ENCODE measurements at regions not wholly inside any gene's neighbourhood (a gene's known extent, or its start where the extent isn't known, plus 50 kb on each side); places are given as distances from the start of the nearest gene placed in this dataset.

DNA sequence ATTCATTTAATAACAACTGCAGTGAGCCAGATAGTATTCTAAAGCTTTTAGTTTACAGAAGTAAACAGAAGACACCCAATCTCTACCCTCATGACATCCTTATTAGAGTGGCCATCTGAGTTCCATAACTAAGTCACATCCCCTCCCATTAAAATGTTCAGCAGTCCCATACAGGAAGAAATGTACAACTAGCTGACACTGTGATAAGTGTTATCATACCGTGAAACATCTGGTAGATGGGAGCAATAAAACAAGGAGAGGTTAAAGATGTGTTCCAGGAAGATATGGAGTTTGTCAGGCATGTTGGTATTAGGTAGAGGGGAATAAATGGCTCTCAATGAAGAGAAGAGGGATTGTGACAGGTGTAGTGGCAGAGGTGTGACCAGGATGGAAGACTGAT lies 60.5 kb upstream of the CAV2 start (continued):
- TF ChIP-seq C11orf30 (IDR thresholded peaks at IDR 0.05; ENCODE audit: low read depth): peak; percentile 27; the same call in 1 of the 2 replicates
- TF ChIP-seq MTA2 (IDR thresholded peaks at IDR 0.05; ENCODE audit: low read depth): peak; percentile 90
- TF ChIP-seq TAF9B (IDR thresholded peaks at IDR 0.05; ENCODE audit: partially characterized antibody): peak; percentile 38
- TF ChIP-seq, protein P1, sequence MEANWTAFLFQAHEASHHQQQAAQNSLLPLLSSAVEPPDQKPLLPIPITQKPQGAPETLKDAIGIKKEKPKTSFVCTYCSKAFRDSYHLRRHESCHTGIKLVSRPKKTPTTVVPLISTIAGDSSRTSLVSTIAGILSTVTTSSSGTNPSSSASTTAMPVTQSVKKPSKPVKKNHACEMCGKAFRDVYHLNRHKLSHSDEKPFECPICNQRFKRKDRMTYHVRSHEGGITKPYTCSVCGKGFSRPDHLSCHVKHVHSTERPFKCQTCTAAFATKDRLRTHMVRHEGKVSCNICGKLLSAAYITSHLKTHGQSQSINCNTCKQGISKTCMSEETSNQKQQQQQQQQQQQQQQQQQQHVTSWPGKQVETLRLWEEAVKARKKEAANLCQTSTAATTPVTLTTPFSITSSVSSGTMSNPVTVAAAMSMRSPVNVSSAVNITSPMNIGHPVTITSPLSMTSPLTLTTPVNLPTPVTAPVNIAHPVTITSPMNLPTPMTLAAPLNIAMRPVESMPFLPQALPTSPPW (CRISPR knock-in tag; IDR thresholded peaks at IDR 0.05): no peak
- TF ChIP-seq SMC3 (conservative IDR thresholded peaks at IDR 0.05; ENCODE audit: insufficient read depth, low read depth, low read length): no peak
- no peak for TF ChIP-seq PYGO2 (tag; IDR thresholded peaks at IDR 0.05)
- no peak for TF ChIP-seq ZNF133 (CRISPR knock-in tag; IDR thresholded peaks at IDR 0.05)
- TF ChIP-seq TSC22D4 (tag; IDR thresholded peaks at IDR 0.05): no peak
- peak; percentile 45 for TF ChIP-seq HDAC3 (IDR thresholded peaks at IDR 0.05; ENCODE audit: borderline replicate concordance, partially characterized antibody)
- TF ChIP-seq NKRF (IDR thresholded peaks at IDR 0.05; ENCODE audit: borderline replicate concordance): no peak
- TF ChIP-seq KDM5B (IDR thresholded peaks at IDR 0.05; ENCODE audit: insufficient replicate concordance, low read depth, low read length): no peak
- TF ChIP-seq FOXA3 (CRISPR knock-in tag; conservative IDR thresholded peaks at IDR 0.05 in 1 of 2, IDR thresholded peaks at IDR 0.05 in 1 of 2): peak in 1 of 2 experiments; percentile 31; a peak in 1 of 4 replicates
- TF ChIP-seq, protein P2, sequence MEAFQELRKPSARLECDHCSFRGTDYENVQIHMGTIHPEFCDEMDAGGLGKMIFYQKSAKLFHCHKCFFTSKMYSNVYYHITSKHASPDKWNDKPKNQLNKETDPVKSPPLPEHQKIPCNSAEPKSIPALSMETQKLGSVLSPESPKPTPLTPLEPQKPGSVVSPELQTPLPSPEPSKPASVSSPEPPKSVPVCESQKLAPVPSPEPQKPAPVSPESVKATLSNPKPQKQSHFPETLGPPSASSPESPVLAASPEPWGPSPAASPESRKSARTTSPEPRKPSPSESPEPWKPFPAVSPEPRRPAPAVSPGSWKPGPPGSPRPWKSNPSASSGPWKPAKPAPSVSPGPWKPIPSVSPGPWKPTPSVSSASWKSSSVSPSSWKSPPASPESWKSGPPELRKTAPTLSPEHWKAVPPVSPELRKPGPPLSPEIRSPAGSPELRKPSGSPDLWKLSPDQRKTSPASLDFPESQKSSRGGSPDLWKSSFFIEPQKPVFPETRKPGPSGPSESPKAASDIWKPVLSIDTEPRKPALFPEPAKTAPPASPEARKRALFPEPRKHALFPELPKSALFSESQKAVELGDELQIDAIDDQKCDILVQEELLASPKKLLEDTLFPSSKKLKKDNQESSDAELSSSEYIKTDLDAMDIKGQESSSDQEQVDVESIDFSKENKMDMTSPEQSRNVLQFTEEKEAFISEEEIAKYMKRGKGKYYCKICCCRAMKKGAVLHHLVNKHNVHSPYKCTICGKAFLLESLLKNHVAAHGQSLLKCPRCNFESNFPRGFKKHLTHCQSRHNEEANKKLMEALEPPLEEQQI (IDR thresholded peaks at IDR 0.05): peak; percentile 57; the same call in 1 of the 2 replicates
- TF ChIP-seq JUND (IDR thresholded peaks at IDR 0.05; ENCODE audit: borderline replicate concordance, low read depth, low read length): no peak
- no peak; the same call in 2 of the 3 replicates for TF ChIP-seq JUND (tag; IDR thresholded peaks at IDR 0.05; ENCODE audit: borderline replicate concordance, low read depth, low read length)
- TF ChIP-seq CBFA2T3 (IDR thresholded peaks at IDR 0.05): peak; percentile 96
- TF ChIP-seq POLR2A (conservative IDR thresholded peaks at IDR 0.05): no peak
- no peak for TF ChIP-seq TOE1 (IDR thresholded peaks at IDR 0.05; ENCODE audit: borderline replicate concordance)
- no peak for TF ChIP-seq TOE1 (CRISPR knock-in tag; IDR thresholded peaks at IDR 0.05; ENCODE audit: borderline replicate concordance, low read depth)
- no peak for TF ChIP-seq GABPA (tag; conservative IDR thresholded peaks at IDR 0.05; ENCODE audit: low read depth)
- 0 out of 2 replicates have a peak, but pooled peaks have one; percentile 53 for TF ChIP-seq ERF (CRISPR knock-in tag; IDR thresholded peaks at IDR 0.05)
- no peak for TF ChIP-seq GTF2F1 (IDR thresholded peaks at IDR 0.05; ENCODE audit: low read depth, low read length)
- peak; percentile 51 for TF ChIP-seq LEF1 (IDR thresholded peaks at IDR 0.05)
- TF ChIP-seq BHLHE40 (IDR thresholded peaks at IDR 0.05; ENCODE audit: low read length): no peak

Data from K562 (cell line).